H9 (cell line): ENCODE measurements at regions not wholly inside any gene's neighbourhood (a gene's known extent, or its start where the extent isn't known, plus 50 kb on each side); places are given as distances from the start of the nearest gene placed in this dataset.

ENCODE experiments used
- DNase-seq: peaks from one replicate; pipeline ENCODE4 v3.0.0-alpha.2; 2017
- H2AFZ ChIP-seq: one replicate; pipeline ENCODE4 v1.6.1; 2013; ENCODE audit warnings: mild to moderate bottlenecking, low read length, control low read depth, moderate library complexity
- H2AK5ac ChIP-seq: 2 replicates; pipeline ENCODE4 v1.6.1; 2013; ENCODE audit warnings: low read length, control low read depth, mixed read lengths; ENCODE audit not compliant: insufficient read length
- H2BK120ac ChIP-seq: one replicate; pipeline ENCODE4 v1.6.1; 2013; ENCODE audit warnings: low read depth, mild to moderate bottlenecking, low read length, control low read depth, inconsistent platforms; ENCODE audit not compliant: poor library complexity, severe bottlenecking
- H2BK12ac ChIP-seq: 2 replicates; pipeline ENCODE4 v1.6.1; 2013; ENCODE audit warnings: low read length, control low read depth, mixed read lengths, low read depth; ENCODE audit not compliant: insufficient read length
- H2BK15ac ChIP-seq: 2 replicates; pipeline ENCODE4 v1.6.1; 2013; ENCODE audit warnings: low read depth, low read length, control low read depth
- H2BK20ac ChIP-seq: one replicate; pipeline ENCODE4 v1.6.1; 2013; ENCODE audit warnings: low read depth, mild to moderate bottlenecking, low read length, control low read depth, inconsistent platforms; ENCODE audit not compliant: poor library complexity, severe bottlenecking
- H2BK5ac ChIP-seq: 2 replicates; pipeline ENCODE4 v1.6.1; 2013; ENCODE audit warnings: low read length, control low read depth, mixed read lengths; ENCODE audit not compliant: insufficient read length
- H3K14ac ChIP-seq: 2 replicates; pipeline ENCODE4 v1.6.1; 2013; ENCODE audit warnings: low read length, control low read depth; ENCODE audit not compliant: insufficient read depth
- H3K18ac ChIP-seq: 2 replicates; pipeline ENCODE4 v1.6.1; 2013; ENCODE audit warnings: low read depth, mild to moderate bottlenecking, mixed read lengths, low read length, control low read depth; ENCODE audit not compliant: insufficient read length
- H3K23ac ChIP-seq: 2 replicates; pipeline ENCODE4 v1.6.1; 2013; ENCODE audit warnings: low read length, control low read depth, mixed read lengths, low read depth; ENCODE audit not compliant: insufficient read length
- H3K23me2 ChIP-seq: 2 replicates; pipeline ENCODE4 v1.6.1; 2013; ENCODE audit warnings: low read depth, mild to moderate bottlenecking, mixed read lengths, low read length, control low read depth; ENCODE audit not compliant: insufficient read length, poor library complexity, severe bottlenecking
- H3K27ac ChIP-seq: 2 replicates; pipeline ENCODE4 v1.5.1; 2013; ENCODE audit warnings: low read length, control low read depth, mixed read lengths, low read depth; ENCODE audit not compliant: insufficient read length
- H3K27me3 ChIP-seq: 2 replicates; pipeline ENCODE4 v1.6.1; 2013; ENCODE audit warnings: low read length, control low read depth, inconsistent platforms; ENCODE audit not compliant: insufficient read depth
- H3K4ac ChIP-seq: 2 replicates; pipeline ENCODE4 v1.6.1; 2013; ENCODE audit warnings: low read depth, mild to moderate bottlenecking, control low read depth, inconsistent platforms, low read length, moderate library complexity
- H3K4me1 ChIP-seq: 2 replicates; pipeline ENCODE4 v1.6.1; 2013; ENCODE audit warnings: low read length, control low read depth, inconsistent platforms; ENCODE audit not compliant: insufficient read depth
- H3K4me2 ChIP-seq: 2 replicates; pipeline ENCODE4 v1.6.1; 2013; ENCODE audit warnings: low read length, control low read depth, mixed read lengths; ENCODE audit not compliant: insufficient read length, insufficient read depth
- H3K56ac ChIP-seq: 2 replicates; pipeline ENCODE4 v1.6.1; 2013; ENCODE audit warnings: low read depth, mild to moderate bottlenecking, mixed read lengths, low read length, control low read depth; ENCODE audit not compliant: insufficient read length
- H3K79me1 ChIP-seq: 2 replicates; pipeline ENCODE4 v1.6.1; 2013; ENCODE audit warnings: low read depth, mild to moderate bottlenecking, moderate library complexity, low read length, control low read depth, inconsistent platforms; ENCODE audit not compliant: insufficient read depth, poor library complexity, severe bottlenecking
- H3K79me2 ChIP-seq: 2 replicates; pipeline ENCODE4 v1.6.1; 2013; ENCODE audit warnings: low read length, control low read depth, inconsistent platforms; ENCODE audit not compliant: insufficient read depth
- H3K9ac ChIP-seq: 2 replicates; pipeline ENCODE4 v1.6.1; 2013; ENCODE audit warnings: low read length, control low read depth, mixed read lengths; ENCODE audit not compliant: insufficient read length; ENCODE audit errors: extremely low read depth
- H3K9me3 ChIP-seq: one replicate; pipeline ENCODE4 v1.6.1; 2013; ENCODE audit warnings: low read depth, low read length, inconsistent platforms; ENCODE audit not compliant: control insufficient read depth
- H3T11ph ChIP-seq: one replicate; pipeline ENCODE4 v1.6.1; 2013; ENCODE audit warnings: mild to moderate bottlenecking, low read length, control low read depth, inconsistent platforms
- H4K20me1 ChIP-seq: one replicate; pipeline ENCODE4 v1.6.1; 2013; ENCODE audit not compliant: control insufficient read depth, insufficient read length, insufficient read depth
- H4K5ac ChIP-seq: 2 replicates; pipeline ENCODE4 v1.6.1; 2013; ENCODE audit warnings: low read depth, mild to moderate bottlenecking, mixed read lengths, low read length, control low read depth; ENCODE audit not compliant: insufficient read length
- H4K8ac ChIP-seq: replicated peaks from 2 replicates; pipeline ENCODE4 v1.6.1; 2013; ENCODE audit warnings: low read length, control low read depth, mixed read lengths, low read depth; ENCODE audit not compliant: insufficient read length
- H4K91ac ChIP-seq: 2 replicates; pipeline ENCODE4 v1.6.1; 2013; ENCODE audit warnings: low read depth, mild to moderate bottlenecking, moderate library complexity, mixed read lengths, low read length, control low read depth; ENCODE audit not compliant: insufficient read length
- H3K27ac Mint-ChIP-seq, 3 experiments: 2 replicates in 2 of 3; 3 replicates in 1 of 3; pipeline ENCODE4 v1.8.0; 2020 to 2021; ENCODE audit warnings: mixed read lengths in 3 of 3, mild to moderate bottlenecking in 1 of 3, moderate library complexity in 1 of 3
- H3K27me3 Mint-ChIP-seq: 2 replicates; pipeline ENCODE4 v1.8.0; 2021; ENCODE audit warnings: low read depth, mild to moderate bottlenecking, moderate library complexity, mixed read lengths
- H3K36me3 Mint-ChIP-seq, 3 experiments: 2 replicates in 2 of 3; 3 replicates in 1 of 3; pipeline ENCODE4 v1.8.0; 2020 to 2021; ENCODE audit warnings: low read depth in 3 of 3, mixed read lengths in 3 of 3; ENCODE audit not compliant: insufficient read depth in 1 of 3
- H3K4me1 Mint-ChIP-seq, 2 experiments: 2 replicates each; pipeline ENCODE4 v1.8.0; 2020; ENCODE audit warnings: mixed read lengths in 2 of 2
- H3K4me3 Mint-ChIP-seq, 2 experiments: 2 replicates in 1 of 2; 3 replicates in 1 of 2; pipeline ENCODE4 v1.8.0; 2020 to 2021; ENCODE audit warnings: mild to moderate bottlenecking in 2 of 2, mixed read lengths in 2 of 2, moderate library complexity in 1 of 2
- H3K9me3 Mint-ChIP-seq, 2 experiments: 2 replicates in 1 of 2; 3 replicates in 1 of 2; pipeline ENCODE4 v1.8.0; 2020; ENCODE audit warnings: mild to moderate bottlenecking in 2 of 2, mixed read lengths in 2 of 2, moderate library complexity in 1 of 2
- CTCF ChIP-seq: fragments of 200-600 bp; sonication (generic); conservative IDR thresholded peaks from 3 replicates; pipeline ENCODE4 v1.8.0; 2021; ENCODE audit warnings: antibody characterized with exemption, mild to moderate bottlenecking
- WGBS: extraction: QIAGEN DNeasy Blood & Tissue Kit; methylation state at CpG from one replicate; pipeline ENCODE4 v1.1.7; 2013; ENCODE audit warnings: missing lambda C conversion rate, low lambda C conversion rate, mixed read lengths; ENCODE audit not compliant: insufficient read length; ENCODE audit errors: extremely low coverage; 5-methylcytosine and 5-hydroxymethylcytosine counted together

GRCh38 chr2:184078496-184078895, 519.8 kb upstream of the ZNF804A start:
- TF ChIP-seq CTCF: no peak
- no peaks in the 10 kb centered on the region for H3K27me3 ChIP-seq
- no peak overlapping the region for H3K4me2 ChIP-seq
- no peak overlapping the region for H4K91ac ChIP-seq
- H3T11ph ChIP-seq: no peak overlapping the region
- DNase-seq: no peak
- H2BK5ac ChIP-seq: no peak overlapping the region
- no peak overlapping the region for H2BK12ac ChIP-seq
- H3K9me3 ChIP-seq: no peaks in the 10 kb centered on the region
- H4K8ac ChIP-seq: no peak overlapping the region
- no peaks in the 10 kb centered on the region for H3K79me1 ChIP-seq
- no peak overlapping the region for H4K5ac ChIP-seq
- H3K27ac Mint-ChIP-seq: no peak overlapping the region
- H3K18ac ChIP-seq: no peak overlapping the region
- no peak overlapping the region for H3K56ac ChIP-seq
- H3K4ac ChIP-seq: no peak overlapping the region
- no peak overlapping the region for H3K14ac ChIP-seq
- H3K27me3 Mint-ChIP-seq: no peaks in the 10 kb centered on the region
- WGBS: no CpG with 5 or more reads among the region's 2 CpGs
- no peaks in the 10 kb centered on the region for H3K9me3 Mint-ChIP-seq
- H3K27ac ChIP-seq: no peak overlapping the region
- peaks cover 7% of the 10 kb centered on the region in 2 experiments for H3K4me1 Mint-ChIP-seq
- no peak overlapping the region for H3K9ac ChIP-seq
- H3K4me1 ChIP-seq: peaks cover 2% of the 10 kb centered on the region; the same call in 1 of the 2 replicates
- no peak overlapping the region for H2BK15ac ChIP-seq
- no peak overlapping the region for H3K4me3 Mint-ChIP-seq
- H3K23ac ChIP-seq: no peak overlapping the region
- no peaks in the 10 kb centered on the region for H3K79me2 ChIP-seq
- no peak overlapping the region for H2BK20ac ChIP-seq
- no peaks in the 10 kb centered on the region for H3K23me2 ChIP-seq
- no peaks in the 10 kb centered on the region for H4K20me1 ChIP-seq
- no peak overlapping the region for H2AK5ac ChIP-seq
- H2AFZ ChIP-seq: no peak overlapping the region
- H3K36me3 Mint-ChIP-seq: no peaks in the 10 kb centered on the region
- H2BK120ac ChIP-seq: no peak overlapping the region
